GM13977 (cell line): ENCODE measurements at regions not wholly inside any gene's neighbourhood (a gene's known extent, or its start where the extent isn't known, plus 50 kb on each side); places are given as distances from the start of the nearest gene placed in this dataset.

Experiments used
- DNase-seq: peaks from one replicate; pipeline ENCODE4 v3.0.0; 2012; ENCODE audit warnings: low spot score
- in situ Hi-C: fragments of 300-500 bp; cut with MboI; formaldehyde crosslinking; loops from one replicate; pipeline ENCODE4 v1.12.0; 2022; ENCODE audit warnings: low sequenced_read_pairs, low pct_unique_long_range_greater_than_20kb, mixed read lengths, inconsistent platforms; ENCODE audit not compliant: unreplicated experiment
- TF ChIP-seq, protein P1 (sequence below): IDR thresholded peaks from 2 replicates; pipeline ENCODE4 v1.5.1; 2012; ENCODE audit warnings: mild to moderate bottlenecking, control low read depth; ENCODE audit not compliant: insufficient read depth; ENCODE audit errors: extremely low read depth, missing control alignments

DNA sequence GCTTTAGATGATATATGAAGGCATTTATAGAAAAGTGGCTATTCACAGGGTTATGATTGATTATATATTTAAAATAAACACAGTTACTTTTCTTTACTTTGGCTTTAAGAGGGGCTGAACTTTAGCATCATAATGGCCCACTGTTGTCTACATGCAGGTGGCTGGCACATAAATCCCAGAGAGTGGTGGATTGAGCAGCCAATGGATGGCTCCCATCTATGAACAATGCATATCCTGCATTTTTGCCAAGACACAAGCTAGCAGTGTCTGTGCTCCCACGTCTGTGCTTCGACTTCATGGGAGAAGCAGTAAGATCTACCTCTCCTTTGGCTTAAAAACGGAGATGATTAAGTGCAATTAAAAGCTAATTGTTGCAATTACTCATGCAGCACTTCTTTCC, 373.2 kb upstream of the CDH11 start:
- TF ChIP-seq, protein P1, sequence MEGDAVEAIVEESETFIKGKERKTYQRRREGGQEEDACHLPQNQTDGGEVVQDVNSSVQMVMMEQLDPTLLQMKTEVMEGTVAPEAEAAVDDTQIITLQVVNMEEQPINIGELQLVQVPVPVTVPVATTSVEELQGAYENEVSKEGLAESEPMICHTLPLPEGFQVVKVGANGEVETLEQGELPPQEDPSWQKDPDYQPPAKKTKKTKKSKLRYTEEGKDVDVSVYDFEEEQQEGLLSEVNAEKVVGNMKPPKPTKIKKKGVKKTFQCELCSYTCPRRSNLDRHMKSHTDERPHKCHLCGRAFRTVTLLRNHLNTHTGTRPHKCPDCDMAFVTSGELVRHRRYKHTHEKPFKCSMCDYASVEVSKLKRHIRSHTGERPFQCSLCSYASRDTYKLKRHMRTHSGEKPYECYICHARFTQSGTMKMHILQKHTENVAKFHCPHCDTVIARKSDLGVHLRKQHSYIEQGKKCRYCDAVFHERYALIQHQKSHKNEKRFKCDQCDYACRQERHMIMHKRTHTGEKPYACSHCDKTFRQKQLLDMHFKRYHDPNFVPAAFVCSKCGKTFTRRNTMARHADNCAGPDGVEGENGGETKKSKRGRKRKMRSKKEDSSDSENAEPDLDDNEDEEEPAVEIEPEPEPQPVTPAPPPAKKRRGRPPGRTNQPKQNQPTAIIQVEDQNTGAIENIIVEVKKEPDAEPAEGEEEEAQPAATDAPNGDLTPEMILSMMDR: no peak
- in situ Hi-C loops: no loop called here

DNA sequence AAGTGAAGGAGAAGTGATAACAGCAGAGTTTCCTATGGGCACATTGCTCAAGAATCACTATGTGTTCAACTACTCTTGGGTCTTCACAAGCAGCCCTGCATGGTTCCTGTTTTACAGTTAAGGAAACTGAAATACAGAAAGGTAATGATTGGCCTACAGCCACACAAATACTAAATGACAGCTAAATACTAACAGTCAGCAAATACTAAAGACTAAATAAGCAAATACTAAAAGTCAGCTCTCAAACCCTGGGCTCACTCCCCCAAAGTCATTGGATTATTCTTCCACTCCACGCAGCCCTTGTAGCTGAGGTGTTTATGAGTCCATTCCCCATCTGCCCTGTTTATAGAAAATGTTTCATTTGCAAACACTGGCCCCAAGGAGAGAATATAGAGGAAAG, 372.7 kb upstream of the CDH11 start:
- in situ Hi-C loops: no loop called here
- DNase-seq: no peak
- TF ChIP-seq, protein P1: no peak

More for the DNA sequence above, 373.2 kb upstream of the CDH11 start:
- DNase-seq: no peak

DNA sequence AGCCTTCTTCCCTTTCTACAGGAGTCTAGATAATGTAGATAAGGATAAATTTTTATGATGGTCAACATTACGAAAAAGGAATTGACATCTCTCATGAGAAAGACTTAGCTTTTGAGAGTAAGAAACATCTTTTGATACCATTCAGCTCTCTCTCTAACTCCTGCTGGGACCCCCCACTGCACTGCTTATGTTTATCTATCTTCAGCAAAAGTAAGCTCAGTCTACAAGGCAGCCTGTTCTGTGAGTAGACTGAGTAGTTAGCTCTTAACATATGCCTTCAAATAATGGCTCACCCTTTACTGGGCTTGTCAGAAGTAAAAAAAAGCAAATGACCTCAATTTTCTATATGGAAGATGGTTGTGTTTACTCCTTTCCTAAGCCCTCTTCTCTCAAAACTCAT, 372.2 kb upstream of the CDH11 start:
- TF ChIP-seq, protein P1: no peak
- in situ Hi-C loops: no loop called here
- no peak for DNase-seq

DNA sequence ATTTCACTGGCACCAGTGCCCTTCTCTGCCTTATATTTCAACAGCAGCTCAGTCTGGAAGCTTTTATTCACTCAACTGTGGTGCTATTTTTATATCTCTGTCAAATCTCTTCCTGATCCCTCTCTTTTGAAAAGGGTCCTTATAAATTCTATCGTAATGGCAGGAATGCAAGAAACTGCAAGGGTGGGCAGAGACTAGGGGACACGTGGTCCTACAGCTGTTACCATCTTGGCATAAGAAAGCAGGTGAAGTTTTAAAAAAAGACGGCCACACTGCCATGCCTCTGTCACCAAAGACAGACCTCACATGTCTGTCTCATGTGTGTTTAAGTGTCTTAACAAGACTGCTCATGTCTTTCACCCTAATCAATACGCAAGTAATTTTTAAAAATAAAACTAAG, 368.4 kb upstream of the CDH11 start:
- TF ChIP-seq, protein P1: no peak
- no peak for DNase-seq
- in situ Hi-C loops: no loop called here

DNA sequence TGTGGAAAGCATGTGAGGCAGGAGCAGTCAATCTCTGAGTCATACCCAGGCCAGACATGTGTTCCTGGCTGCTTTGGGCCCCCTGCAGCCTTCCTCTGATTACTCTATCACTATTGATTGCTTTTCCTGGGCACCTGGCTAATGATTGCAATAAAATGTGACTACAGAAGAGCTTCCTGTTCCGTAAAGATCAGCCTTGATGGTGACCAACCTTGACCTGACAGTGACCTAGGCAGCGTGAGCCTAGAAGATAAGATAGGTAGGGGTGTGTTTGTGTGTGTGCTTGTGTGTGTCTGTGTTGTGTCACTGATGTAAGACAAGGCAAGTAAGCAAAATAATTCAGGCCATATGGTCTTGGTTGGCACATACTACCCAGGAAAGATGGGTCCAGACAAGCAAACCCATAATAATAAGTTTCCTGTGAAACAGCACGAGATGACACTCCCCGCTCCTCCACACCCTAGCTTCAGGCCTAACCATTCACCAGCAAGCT, 367.7 kb upstream of the CDH11 start:
- in situ Hi-C loops: no loop called here
- DNase-seq: no peak
- TF ChIP-seq, protein P1: no peak

DNA sequence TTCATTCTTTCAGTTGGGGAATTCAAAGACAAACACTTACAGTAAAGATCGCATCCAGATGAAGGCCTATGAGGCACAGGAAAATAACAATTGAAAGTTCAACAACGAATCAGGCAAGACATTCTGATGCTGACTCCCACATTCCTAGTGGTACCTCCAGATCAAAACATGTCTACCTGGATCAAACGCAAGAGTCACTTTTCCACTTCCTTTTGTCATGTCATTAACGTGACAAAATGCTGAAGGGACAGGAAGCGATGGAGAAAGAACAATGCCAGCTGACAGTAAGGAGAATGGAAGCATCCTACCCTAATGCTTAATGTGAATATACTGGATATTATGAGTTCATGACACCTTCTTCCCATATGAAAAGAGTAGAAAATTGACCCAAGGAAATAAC, 365.4 kb upstream of the CDH11 start:
- TF ChIP-seq, protein P1: no peak
- DNase-seq: no peak
- in situ Hi-C loops: no loop called here

DNA sequence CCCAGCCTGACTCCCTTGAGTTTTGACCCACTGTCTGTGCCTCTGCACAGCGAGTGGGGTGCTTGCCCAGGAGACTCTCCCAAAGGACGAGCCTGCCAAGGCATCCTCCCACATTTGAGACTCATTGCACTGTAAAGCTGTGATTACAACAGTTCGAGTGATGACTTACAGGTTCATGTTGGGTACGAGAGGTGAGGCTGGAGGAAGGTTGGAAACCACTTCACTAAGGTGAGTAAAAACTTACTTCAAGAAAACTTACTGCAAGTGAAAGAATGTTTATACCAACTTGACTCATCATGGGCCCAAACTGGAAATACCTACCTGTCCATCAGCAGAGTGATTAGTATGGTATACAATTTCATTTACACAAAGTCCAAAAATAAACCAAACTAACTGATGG, 360.1 kb upstream of the CDH11 start:
- TF ChIP-seq, protein P1: no peak
- DNase-seq: no peak
- in situ Hi-C loops: no loop called here
